Endothelial cell of umbilical vein (primary cell): ENCODE measurements at regions not wholly inside any gene's neighbourhood (a gene's known extent, or its start where the extent isn't known, plus 50 kb on each side); places are given as distances from the start of the nearest gene placed in this dataset.

Experiments used
- CTCF ChIP-seq, 2 donors: IDR thresholded peaks; 1 replicate in 1 of 2; 2 replicates in 1 of 2; pipeline ENCODE4 v1.5.1; 2011; ENCODE audit warnings: low read length in 2 of 2, mild to moderate bottlenecking in 2 of 2, moderate library complexity in 2 of 2, control low read depth in 1 of 2, inconsistent platforms in 1 of 2, low read depth in 1 of 2; ENCODE audit not compliant: insufficient read depth in 1 of 2; ENCODE audit errors: extremely low read depth in 1 of 2
- EZH2 ChIP-seq: IDR thresholded peaks from 2 replicates; pipeline ENCODE4 v1.6.1; 2012; ENCODE audit warnings: borderline replicate concordance, low read depth, mild to moderate bottlenecking, moderate library complexity, low read length, inconsistent platforms; ENCODE audit not compliant: severe bottlenecking
- FOS ChIP-seq: IDR thresholded peaks from 2 replicates; pipeline ENCODE4 v1.6.1; 2011; ENCODE audit warnings: mild to moderate bottlenecking, low read length, moderate library complexity, borderline replicate concordance; ENCODE audit not compliant: insufficient read depth
- GATA2 ChIP-seq: IDR thresholded peaks from 2 replicates; pipeline ENCODE4 v1.7.0; 2011; ENCODE audit warnings: low read depth, mild to moderate bottlenecking, moderate library complexity, mixed read lengths, low read length; ENCODE audit not compliant: insufficient read length, insufficient read depth
- JUN ChIP-seq: IDR thresholded peaks from 2 replicates; pipeline ENCODE4 v1.6.1; 2011; ENCODE audit warnings: borderline replicate concordance, low read depth; ENCODE audit not compliant: insufficient read length, insufficient read depth
- MYC ChIP-seq: IDR thresholded peaks from one replicate; pipeline ENCODE4 v1.6.1; 2011; ENCODE audit warnings: mild to moderate bottlenecking, low read depth, low read length
- POLR2A ChIP-seq: IDR thresholded peaks from 2 replicates; pipeline ENCODE4 v1.6.1; 2012; ENCODE audit warnings: low read depth, mild to moderate bottlenecking, control low read depth, low read length
- POLR2AphosphoS5 ChIP-seq: IDR thresholded peaks from 2 replicates; pipeline ENCODE4 v1.6.1; 2012; ENCODE audit warnings: low read depth, mild to moderate bottlenecking, control low read depth, low read length, moderate library complexity; ENCODE audit not compliant: insufficient read depth
- TF ChIP-seq, protein P1 (sequence below): IDR thresholded peaks from 2 replicates; pipeline ENCODE4 v1.6.1; 2011; ENCODE audit not compliant: insufficient read depth, insufficient read length

DNA sequence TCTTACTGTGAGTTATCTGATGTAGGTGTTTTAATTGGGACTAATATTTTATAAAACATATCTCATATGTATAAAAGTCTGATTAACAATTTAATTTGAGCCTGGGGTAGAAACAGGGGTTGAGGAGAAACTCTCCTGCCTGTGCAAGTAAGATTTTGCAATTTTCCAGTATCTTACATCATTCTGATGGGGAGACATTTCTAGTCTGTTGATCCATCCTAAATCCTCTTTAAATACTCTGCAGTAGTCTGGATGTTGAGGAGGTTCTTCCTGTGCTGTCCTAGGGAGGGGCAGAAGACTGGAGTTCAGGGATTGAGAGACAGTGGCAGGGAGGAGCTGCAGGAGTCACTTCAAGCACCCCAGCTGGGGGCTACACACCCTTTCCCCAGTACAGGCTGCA, 287.8 kb downstream of the ADGRD1 start:
- TF ChIP-seq CTCF (IDR thresholded peaks at IDR 0.05; ENCODE audit: extremely low read depth in 1 of 2, insufficient read depth in 1 of 2, low read depth in 1 of 2, low read length in 2 of 2), result no peak
- TF ChIP-seq POLR2AphosphoS5, result no peak
- TF ChIP-seq POLR2A, result no peak
- no peak for TF ChIP-seq JUN
- no peak for TF ChIP-seq EZH2
- TF ChIP-seq, protein P1, sequence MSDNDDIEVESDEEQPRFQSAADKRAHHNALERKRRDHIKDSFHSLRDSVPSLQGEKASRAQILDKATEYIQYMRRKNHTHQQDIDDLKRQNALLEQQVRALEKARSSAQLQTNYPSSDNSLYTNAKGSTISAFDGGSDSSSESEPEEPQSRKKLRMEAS, result no peak
- TF ChIP-seq FOS, result no peak
- TF ChIP-seq MYC, result no peak
- TF ChIP-seq GATA2, result no peak
